Stimulated activated naive CD8-positive, alpha-beta T cell treated with anti-CD3 and anti-CD28 coated beads, Interleukin-15, Interleukin-2, amounts not matched to agents 100 ng/mL and 50 ng/mL, for 24 hours (primary cell): ENCODE measurements at regions not wholly inside any gene's neighbourhood (a gene's known extent, or its start where the extent isn't known, plus 50 kb on each side); places are given as distances from the start of the nearest gene placed in this dataset.

Source experiments
- H3K27ac Mint-ChIP-seq: one replicate; pipeline ENCODE4 v1.8.0; 2021; ENCODE audit warnings: mild to moderate bottlenecking, mixed read lengths
- H3K27me3 Mint-ChIP-seq: one replicate; pipeline ENCODE4 v1.8.0; 2021; ENCODE audit warnings: mixed read lengths
- H3K36me3 Mint-ChIP-seq: one replicate; pipeline ENCODE4 v1.8.0; 2021; ENCODE audit warnings: low read depth, mixed read lengths
- H3K4me1 Mint-ChIP-seq: one replicate; pipeline ENCODE4 v1.8.0; 2021; ENCODE audit warnings: low read depth, mixed read lengths
- H3K4me3 Mint-ChIP-seq: one replicate; pipeline ENCODE4 v1.8.0; 2021; ENCODE audit warnings: mild to moderate bottlenecking, mixed read lengths
- H3K9me3 Mint-ChIP-seq: one replicate; pipeline ENCODE4 v1.8.0; 2021; ENCODE audit warnings: mixed read lengths

GRCh38 chr12:25817166-25817565 lies 141.3 kb upstream of the RASSF8 start:
- no peaks in the 10 kb centered on the region for H3K9me3 Mint-ChIP-seq
- no peaks in the 10 kb centered on the region for H3K36me3 Mint-ChIP-seq
- H3K4me1 Mint-ChIP-seq = peaks cover 4% of the 10 kb centered on the region
- no peak overlapping the region for H3K4me3 Mint-ChIP-seq
- no peak overlapping the region for H3K27ac Mint-ChIP-seq
- H3K27me3 Mint-ChIP-seq = no peaks in the 10 kb centered on the region

DNA sequence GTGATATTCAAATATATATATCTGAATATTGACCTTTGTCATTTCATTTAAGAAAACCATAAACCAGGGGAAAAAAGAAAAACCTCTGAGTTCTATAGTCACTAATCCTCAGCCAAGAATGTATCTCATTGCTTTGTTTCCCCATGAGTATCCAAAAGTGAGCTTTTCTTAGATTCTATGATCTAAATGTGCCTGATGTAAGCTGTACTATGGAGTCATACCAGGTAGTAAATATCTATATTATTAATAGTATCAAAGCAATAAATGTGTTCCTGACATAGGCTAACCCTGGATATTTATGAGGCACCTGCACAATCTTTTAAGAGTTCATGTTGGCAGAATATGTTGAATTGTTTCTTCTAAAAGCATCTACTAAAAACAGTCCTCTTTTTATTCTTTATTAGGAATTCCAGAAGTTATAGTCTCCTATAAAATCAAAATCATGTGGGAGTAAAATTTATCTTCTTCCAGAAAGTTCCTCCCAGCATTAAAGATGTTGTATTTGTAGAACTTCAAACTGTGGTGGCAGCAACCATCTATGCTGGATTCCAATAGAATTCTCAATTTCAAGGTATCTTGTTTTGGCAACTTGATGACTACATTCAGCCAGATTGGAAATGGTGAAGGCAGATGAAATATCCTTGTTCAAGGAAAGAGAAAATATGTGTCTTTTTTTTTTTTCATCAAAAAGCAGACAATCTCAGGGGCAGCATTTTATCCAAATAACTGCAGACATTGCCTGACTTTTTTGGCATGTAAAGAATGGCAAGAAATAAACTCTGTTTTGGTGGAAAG lies 139.7 kb upstream of the RASSF8 start:
- peaks cover under 1% of the 10 kb centered on the region for H3K27me3 Mint-ChIP-seq
- H3K27ac Mint-ChIP-seq = no peak overlapping the region
- no peaks in the 10 kb centered on the region for H3K36me3 Mint-ChIP-seq
- H3K4me3 Mint-ChIP-seq = no peak overlapping the region
- no peaks in the 10 kb centered on the region for H3K9me3 Mint-ChIP-seq
- H3K4me1 Mint-ChIP-seq = no peaks in the 10 kb centered on the region

GRCh38 chr12:25819691-25820090 lies 138.8 kb upstream of the RASSF8 start:
- Mint-ChIP-seq H3K27me3 (peaks cover 3% of the 10 kb centered on the region), H3K4me3 (no peak overlapping the region), H3K4me1 (no peaks in the 10 kb centered on the region), H3K27ac (no peak overlapping the region), H3K9me3 (no peaks in the 10 kb centered on the region), H3K36me3 (no peaks in the 10 kb centered on the region)

DNA sequence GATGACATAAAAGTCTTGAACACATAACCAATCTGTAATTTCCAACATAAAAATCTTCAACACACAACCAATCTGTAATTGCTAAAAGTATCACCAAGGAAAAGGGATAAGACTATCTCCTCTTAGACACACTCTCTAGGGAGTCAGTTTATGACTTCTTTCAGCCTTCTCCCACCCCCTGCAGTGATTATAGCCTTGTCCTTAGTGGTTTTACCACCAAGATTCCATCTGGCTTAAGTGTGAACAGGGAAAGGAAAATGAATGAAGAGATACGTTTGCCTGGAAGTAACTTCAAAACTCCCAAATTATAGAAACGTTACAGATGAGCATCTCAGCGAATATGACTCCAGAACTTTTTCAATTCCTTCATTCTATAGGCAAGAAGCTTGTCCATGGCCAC lies 136.2 kb upstream of the RASSF8 start:
- Mint-ChIP-seq H3K4me1 (no peaks in the 10 kb centered on the region), H3K27me3 (peaks cover 3% of the 10 kb centered on the region), H3K9me3 (no peaks in the 10 kb centered on the region), H3K4me3 (no peak overlapping the region), H3K27ac (no peak overlapping the region), H3K36me3 (no peaks in the 10 kb centered on the region)

DNA sequence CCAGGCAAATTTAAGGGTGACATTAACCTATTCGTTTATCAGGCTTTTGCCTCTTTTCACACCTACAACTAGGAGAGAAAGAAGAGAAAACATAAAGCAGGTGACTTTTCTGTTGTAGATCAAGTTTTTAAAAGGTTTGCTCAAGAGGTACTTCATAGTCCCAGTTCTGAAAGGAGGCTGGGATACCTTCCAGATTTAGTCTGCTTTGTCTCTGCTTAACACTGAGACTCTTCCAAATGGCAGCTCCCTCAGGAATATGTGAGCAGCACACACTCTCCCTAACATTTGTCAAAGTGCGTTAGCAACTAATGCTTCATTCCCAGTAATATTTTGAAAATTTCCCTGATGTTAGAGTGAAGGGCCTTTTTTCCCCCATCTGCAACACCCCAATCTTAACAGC lies 133.7 kb upstream of the RASSF8 start:
- Mint-ChIP-seq H3K4me1 (no peaks in the 10 kb centered on the region), H3K9me3 (no peaks in the 10 kb centered on the region), H3K27me3 (peaks cover 3% of the 10 kb centered on the region), H3K4me3 (no peak overlapping the region), H3K27ac (no peak overlapping the region), H3K36me3 (no peaks in the 10 kb centered on the region)

DNA sequence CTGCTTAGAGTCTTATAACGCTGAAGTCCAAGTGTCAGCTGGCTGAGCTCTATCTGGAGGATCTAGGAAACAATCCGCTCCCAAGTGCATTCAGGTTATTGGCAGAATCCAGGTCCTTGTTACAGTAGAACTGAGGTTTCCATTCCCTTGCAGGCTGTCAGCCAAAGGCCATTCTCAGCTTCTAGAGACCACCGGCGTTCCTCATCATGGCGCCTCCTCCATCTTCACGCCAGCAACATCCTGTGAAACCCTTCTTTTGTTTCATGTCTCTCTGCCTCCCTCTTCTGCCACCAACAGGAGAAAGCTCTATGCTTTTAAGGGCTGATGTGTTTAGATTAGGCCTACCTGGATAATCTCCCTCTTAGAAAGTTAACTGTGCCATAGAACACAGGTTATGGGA lies 133.0 kb upstream of the RASSF8 start:
- Mint-ChIP-seq H3K4me1 (no peaks in the 10 kb centered on the region), H3K27me3 (peaks cover 3% of the 10 kb centered on the region), H3K36me3 (no peaks in the 10 kb centered on the region), H3K9me3 (no peaks in the 10 kb centered on the region), H3K4me3 (no peak overlapping the region), H3K27ac (no peak overlapping the region)

DNA sequence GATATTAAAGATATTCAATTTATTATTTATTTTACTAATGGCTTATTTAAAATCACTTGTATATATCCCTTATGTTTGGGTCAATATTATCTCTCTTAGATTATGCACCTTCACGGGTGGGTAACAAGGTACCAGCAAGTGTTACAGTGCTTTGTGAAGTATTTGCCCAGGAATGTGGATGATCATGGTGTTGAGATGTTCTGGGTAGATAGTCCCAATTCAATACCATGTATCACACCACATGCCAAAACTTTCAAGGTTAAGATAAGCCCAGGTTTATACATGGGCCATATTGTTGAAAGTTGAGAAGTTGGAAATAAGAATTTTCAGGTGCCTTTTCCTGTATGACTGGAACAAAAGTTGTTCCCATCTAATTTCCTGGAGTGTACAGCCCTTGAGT lies 131.3 kb upstream of the RASSF8 start:
- Mint-ChIP-seq H3K27me3 (peaks cover 3% of the 10 kb centered on the region), H3K4me3 (no peak overlapping the region), H3K4me1 (no peaks in the 10 kb centered on the region), H3K27ac (no peak overlapping the region), H3K9me3 (no peaks in the 10 kb centered on the region), H3K36me3 (no peaks in the 10 kb centered on the region)

DNA sequence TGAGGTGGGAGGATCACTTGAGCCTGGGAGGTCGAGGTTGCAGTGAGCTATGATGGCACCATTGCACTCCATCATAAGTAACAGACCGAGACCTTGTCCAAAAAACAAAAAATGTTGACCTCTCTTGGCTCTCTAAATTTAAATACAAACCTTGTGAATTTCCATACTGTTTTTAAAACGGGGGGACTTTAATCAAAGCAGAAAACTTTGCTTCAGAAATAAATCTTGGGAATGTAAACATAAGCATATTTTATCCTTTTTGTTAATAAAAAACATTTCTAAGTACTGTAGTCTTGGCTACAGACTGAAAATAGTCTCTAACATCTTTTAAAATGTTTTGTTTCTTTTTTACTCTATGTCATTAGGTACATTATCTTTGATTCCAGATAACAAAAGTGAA lies 130.7 kb upstream of the RASSF8 start:
- Mint-ChIP-seq H3K9me3 (no peaks in the 10 kb centered on the region), H3K27me3 (peaks cover 3% of the 10 kb centered on the region), H3K4me1 (no peaks in the 10 kb centered on the region), H3K27ac (no peak overlapping the region), H3K36me3 (no peaks in the 10 kb centered on the region), H3K4me3 (no peak overlapping the region)

DNA sequence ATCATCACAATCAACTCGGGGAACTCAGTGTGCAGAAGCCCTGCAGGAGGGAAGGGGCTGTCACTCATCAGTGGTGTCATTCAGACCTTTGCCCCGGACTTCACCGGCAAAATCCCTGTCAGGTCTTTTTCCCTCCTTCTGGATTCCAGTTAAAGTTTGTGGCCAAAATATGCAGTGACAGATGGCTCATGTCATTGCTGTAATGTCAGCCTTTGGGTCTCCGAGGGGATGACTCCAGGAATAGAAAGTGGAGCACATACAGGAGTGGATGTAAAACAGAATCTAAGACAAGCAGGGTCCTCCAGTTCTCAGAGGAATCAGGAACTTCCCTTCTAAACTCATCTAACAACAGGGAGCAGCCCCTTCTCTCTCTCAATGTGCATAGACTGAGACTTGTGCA lies 130.3 kb upstream of the RASSF8 start:
- H3K4me1 Mint-ChIP-seq = no peaks in the 10 kb centered on the region
- peaks cover 3% of the 10 kb centered on the region for H3K27me3 Mint-ChIP-seq
- no peak overlapping the region for H3K27ac Mint-ChIP-seq
- no peak overlapping the region for H3K4me3 Mint-ChIP-seq
- H3K36me3 Mint-ChIP-seq = no peaks in the 10 kb centered on the region
- no peaks in the 10 kb centered on the region for H3K9me3 Mint-ChIP-seq

DNA sequence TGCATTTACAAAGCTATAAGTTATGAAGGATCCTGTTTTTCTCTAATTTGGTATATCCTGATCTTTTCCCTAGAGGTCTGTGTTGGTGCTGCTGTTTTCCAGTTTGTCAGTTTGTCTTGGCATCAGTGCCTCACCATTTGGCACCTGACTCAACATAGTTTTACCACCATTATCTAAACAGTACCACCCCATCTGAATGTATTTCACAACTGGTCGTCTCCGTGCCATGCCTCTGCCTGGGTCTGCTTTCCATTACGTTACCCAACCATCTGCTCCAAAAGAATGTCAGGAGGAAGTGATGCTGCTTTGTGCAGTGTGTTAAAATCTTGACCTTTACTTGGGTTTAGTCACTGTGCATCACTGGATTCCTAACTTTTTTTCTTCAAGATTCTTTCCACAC lies 129.3 kb upstream of the RASSF8 start:
- no peak overlapping the region for H3K4me3 Mint-ChIP-seq
- H3K4me1 Mint-ChIP-seq = no peaks in the 10 kb centered on the region
- no peaks in the 10 kb centered on the region for H3K9me3 Mint-ChIP-seq
- no peaks in the 10 kb centered on the region for H3K27me3 Mint-ChIP-seq
- no peak overlapping the region for H3K27ac Mint-ChIP-seq
- no peaks in the 10 kb centered on the region for H3K36me3 Mint-ChIP-seq

DNA sequence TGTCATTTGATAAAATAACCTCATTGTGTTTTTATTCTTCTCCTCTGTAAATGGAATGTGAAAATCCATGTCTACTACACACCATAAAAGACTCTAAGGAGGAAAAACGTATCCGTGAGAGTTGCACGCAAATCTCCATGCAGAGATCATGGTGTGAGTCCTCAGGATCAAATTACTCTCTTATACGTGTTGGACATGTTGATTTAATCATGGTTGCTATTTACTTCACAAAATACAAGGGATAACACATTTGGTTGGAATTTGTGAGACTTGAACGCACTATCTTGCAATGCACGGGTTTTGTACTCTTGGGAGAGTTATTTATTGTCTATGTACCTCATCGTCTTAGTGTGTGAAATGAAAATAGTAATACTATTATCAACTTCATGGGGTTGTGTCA lies 128.0 kb upstream of the RASSF8 start:
- no peaks in the 10 kb centered on the region for H3K27me3 Mint-ChIP-seq
- no peaks in the 10 kb centered on the region for H3K4me1 Mint-ChIP-seq
- H3K9me3 Mint-ChIP-seq = no peaks in the 10 kb centered on the region
- H3K36me3 Mint-ChIP-seq = no peaks in the 10 kb centered on the region
- no peak overlapping the region for H3K4me3 Mint-ChIP-seq
- H3K27ac Mint-ChIP-seq = no peak overlapping the region

GRCh38 chr12:25833657-25834056 lies 124.8 kb upstream of the RASSF8 start:
- no peak overlapping the region for H3K4me3 Mint-ChIP-seq
- H3K4me1 Mint-ChIP-seq = no peaks in the 10 kb centered on the region
- H3K27ac Mint-ChIP-seq = no peak overlapping the region
- no peaks in the 10 kb centered on the region for H3K9me3 Mint-ChIP-seq
- H3K36me3 Mint-ChIP-seq = no peaks in the 10 kb centered on the region
- H3K27me3 Mint-ChIP-seq = peaks cover 3% of the 10 kb centered on the region

GRCh38 chr12:25835385-25835784 lies 123.1 kb upstream of the RASSF8 start:
- no peak overlapping the region for H3K4me3 Mint-ChIP-seq
- no peaks in the 10 kb centered on the region for H3K4me1 Mint-ChIP-seq
- no peak overlapping the region for H3K27ac Mint-ChIP-seq
- peaks cover 4% of the 10 kb centered on the region for H3K27me3 Mint-ChIP-seq
- no peaks in the 10 kb centered on the region for H3K36me3 Mint-ChIP-seq
- H3K9me3 Mint-ChIP-seq = no peaks in the 10 kb centered on the region

GRCh38 chr12:25838007-25838406 lies 120.5 kb upstream of the RASSF8 start:
- Mint-ChIP-seq H3K9me3 (no peaks in the 10 kb centered on the region), H3K4me3 (no peak overlapping the region), H3K4me1 (no peaks in the 10 kb centered on the region), H3K36me3 (no peaks in the 10 kb centered on the region), H3K27me3 (peaks cover 4% of the 10 kb centered on the region), H3K27ac (no peak overlapping the region)

DNA sequence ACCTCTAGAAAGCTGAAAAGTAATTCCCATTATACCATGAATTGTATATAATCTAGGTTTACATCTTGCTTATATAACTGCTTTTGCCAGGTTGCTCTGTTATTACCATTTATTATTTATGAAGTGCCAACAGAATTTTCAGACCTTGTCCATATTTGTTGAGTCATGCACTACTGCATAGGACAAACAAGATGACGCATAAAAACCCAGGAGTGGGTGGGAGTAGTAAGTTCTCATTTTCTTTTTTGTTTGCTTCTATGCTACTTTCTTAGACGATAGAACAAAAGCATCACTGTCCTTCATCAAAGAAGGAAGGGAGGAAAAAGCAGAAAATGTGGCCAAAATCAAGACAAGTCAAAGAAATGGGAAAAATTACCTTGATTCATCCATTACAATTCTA lies 119.0 kb upstream of the RASSF8 start:
- Mint-ChIP-seq H3K9me3 (no peaks in the 10 kb centered on the region), H3K4me1 (no peaks in the 10 kb centered on the region), H3K36me3 (no peaks in the 10 kb centered on the region), H3K4me3 (no peak overlapping the region), H3K27ac (no peak overlapping the region), H3K27me3 (peaks cover 4% of the 10 kb centered on the region)
